Panc1 (cell line): ENCODE measurements at regions not wholly inside any gene's neighbourhood (a gene's known extent, or its start where the extent isn't known, plus 50 kb on each side); places are given as distances from the start of the nearest gene placed in this dataset.

ENCODE experiments used
- CTCF ChIP-seq: fragments of 450-650 bp; IDR thresholded peaks from 2 replicates; pipeline ENCODE4 v1.5.1; 2017; ENCODE audit warnings: mild to moderate bottlenecking
- POLR2AphosphoS5 ChIP-seq: IDR thresholded peaks from 2 replicates; pipeline ENCODE4 v1.6.1; 2012; ENCODE audit warnings: mild to moderate bottlenecking, low read depth, low read length, moderate library complexity
- REST ChIP-seq, 2 experiments: IDR thresholded peaks; 2 replicates each; pipeline ENCODE4 v1.6.1; 2011 to 2012; ENCODE audit warnings: low read depth in 2 of 2, control low read depth in 1 of 2, low read length in 1 of 2, mild to moderate bottlenecking in 1 of 2, moderate library complexity in 1 of 2; ENCODE audit not compliant: insufficient read depth in 1 of 2

GRCh38 chr3:153090973-153091372 lies 71.1 kb upstream of the RAP2B start:
- TF ChIP-seq CTCF (no peak), REST (IDR thresholded peaks at IDR 0.05; ENCODE audit: insufficient read depth in 1 of 2, low read depth in 2 of 2, low read length in 1 of 2) (no peak), POLR2AphosphoS5 (no peak)
